H1 (cell line): ENCODE measurements at regions not wholly inside any gene's neighbourhood (a gene's known extent, or its start where the extent isn't known, plus 50 kb on each side); places are given as distances from the start of the nearest gene placed in this dataset.
"Not testable (repeated sequence)": the region's sequence is repeated elsewhere in the genome, so short reads cannot be mapped to it uniquely, and the experiment has no call there.

Source experiments
- CTCF ChIA-PET: fragments of 300-600 bp; sonication (Branson Sonifier 250); formaldehyde crosslinking; loops from one replicate; lab custom pipeline; 2021; ENCODE audit not compliant: partially characterized antibody; lab: Charles Lee
- POLR2A ChIA-PET: fragments of 300-600 bp; sonication (Branson Sonifier 250); formaldehyde crosslinking; loops from one replicate; lab custom pipeline; 2021; ENCODE audit warnings: inconsistent platforms; ENCODE audit not compliant: partially characterized antibody; lab: Charles Lee
- DNase-seq, 2 experiments: peaks; one replicate each; pipeline versions ENCODE4 v3.0.0 to v3.0.0-alpha.2; 2010 to 2022; ENCODE audit warnings: low spot score in 2 of 2, low read depth in 1 of 2, mixed read lengths in 1 of 2
- FAIRE-seq: peaks from 2 replicates; lab custom pipeline; 2011; peaks lifted over from hg19 to GRCh38; lab: Jason Lieb, UNC
- H2AFZ ChIP-seq: 2 replicates; pipeline ENCODE4 v1.8.1; 2012; ENCODE audit warnings: low read length, inconsistent platforms
- H2AK5ac ChIP-seq: 2 replicates; pipeline ENCODE4 v1.6.1; 2013; ENCODE audit warnings: low read depth, low read length
- H2BK120ac ChIP-seq: replicated peaks from 2 replicates; pipeline ENCODE3; 2013; ENCODE audit warnings: low read depth, low read length, inconsistent platforms
- H2BK12ac ChIP-seq: 2 replicates; pipeline ENCODE4 v1.6.1; 2013; ENCODE audit warnings: low read depth, low read length
- H2BK15ac ChIP-seq: 2 replicates; pipeline ENCODE4 v1.6.1; 2013; ENCODE audit warnings: low read length
- H2BK20ac ChIP-seq: 2 replicates; pipeline ENCODE4 v1.6.1; 2013; ENCODE audit warnings: low read length
- H2BK5ac ChIP-seq: 2 replicates; pipeline ENCODE4 v1.6.1; 2013; ENCODE audit warnings: low read depth, low read length
- H3K14ac ChIP-seq: 2 replicates; pipeline ENCODE4 v1.6.1; 2013; ENCODE audit warnings: inconsistent platforms; ENCODE audit not compliant: insufficient read length
- H3K18ac ChIP-seq: 2 replicates; pipeline ENCODE4 v1.6.1; 2013; ENCODE audit warnings: low read length; ENCODE audit errors: extremely low read depth
- H3K23ac ChIP-seq: 2 replicates; pipeline ENCODE4 v1.6.1; 2013; ENCODE audit warnings: inconsistent platforms; ENCODE audit not compliant: insufficient read length
- H3K23me2 ChIP-seq: 2 replicates; pipeline ENCODE4 v1.6.1; 2013; ENCODE audit warnings: low read depth, low read length
- H3K27ac ChIP-seq: 2 replicates; pipeline ENCODE4 v1.6.1; 2011; ENCODE audit warnings: low read depth, low read length, inconsistent platforms
- H3K27me3 ChIP-seq, 4 experiments: replicated peaks in 1 of 4; 1 replicate in 1 of 4; 2 replicates in 3 of 4; pipeline versions ENCODE4 v1.6.1 to v1.8.1; 2011 to 2013; ENCODE audit warnings: low read length in 3 of 4, mild to moderate bottlenecking in 3 of 4, inconsistent platforms in 2 of 4, mixed read lengths in 2 of 4, moderate library complexity in 1 of 4; ENCODE audit not compliant: control insufficient read depth in 3 of 4, insufficient read depth in 3 of 4; ENCODE audit errors: extremely low read depth in 1 of 4
- H3K36me3 ChIP-seq, 4 experiments: 2 replicates each; pipeline versions ENCODE4 v1.6.1 to v1.8.1; 2011 to 2013; ENCODE audit warnings: mild to moderate bottlenecking in 4 of 4, low read length in 3 of 4, moderate library complexity in 2 of 4, control low read depth in 1 of 4, inconsistent platforms in 1 of 4; ENCODE audit not compliant: insufficient read depth in 4 of 4, control insufficient read depth in 2 of 4
- H3K4ac ChIP-seq: replicated peaks from 2 replicates; pipeline ENCODE3; 2013; ENCODE audit warnings: low read length, low read depth, mixed read lengths, inconsistent platforms; ENCODE audit not compliant: insufficient read length
- H3K4me1 ChIP-seq, 4 experiments: replicated peaks in 1 of 4; 1 replicate in 1 of 4; 2 replicates in 3 of 4; pipeline versions ENCODE4 v1.6.1 to v1.8.1; 2011 to 2013; ENCODE audit warnings: low read length in 3 of 4, inconsistent platforms in 2 of 4, mixed read lengths in 1 of 4; ENCODE audit not compliant: insufficient read depth in 4 of 4, control insufficient read depth in 3 of 4
- H3K4me2 ChIP-seq, 2 experiments: 2 replicates each; pipeline versions ENCODE4 v1.6.1 to v1.8.1; 2011 to 2013; ENCODE audit warnings: low read depth in 2 of 2, low read length in 2 of 2, control low read depth in 1 of 2, inconsistent platforms in 1 of 2, mild to moderate bottlenecking in 1 of 2; ENCODE audit not compliant: insufficient read depth in 1 of 2
- H3K4me3 ChIP-seq, 4 experiments: fragments of 200-600, 300-600 bp in 1 of 4; sonication (generic), shearing (Covaris generic), sonication (Bioruptor Twin) in 1 of 4; 2 replicates each; pipeline versions ENCODE4 v1.5.1 to v1.8.1; 2011 to 2016; ENCODE audit warnings: low read length in 4 of 4, low read depth in 3 of 4, control low read depth in 2 of 4, inconsistent platforms in 2 of 4, mild to moderate bottlenecking in 2 of 4, mixed read lengths in 1 of 4, moderate library complexity in 1 of 4; ENCODE audit not compliant: insufficient read depth in 2 of 4; ENCODE audit errors: extremely low read depth in 1 of 4
- H3K56ac ChIP-seq: replicated peaks from 2 replicates; pipeline ENCODE3; 2013; ENCODE audit warnings: low read depth, mild to moderate bottlenecking, mixed read lengths, low read length, inconsistent platforms; ENCODE audit not compliant: insufficient read length
- H3K79me1 ChIP-seq: 2 replicates; pipeline ENCODE4 v1.6.1; 2013; ENCODE audit warnings: low read depth, low read length, control low read depth
- H3K79me2 ChIP-seq, 2 experiments: 2 replicates each; pipeline versions ENCODE4 v1.6.1 to v1.8.1; 2012 to 2013; ENCODE audit warnings: low read length in 2 of 2, mild to moderate bottlenecking in 2 of 2, inconsistent platforms in 1 of 2; ENCODE audit not compliant: insufficient read depth in 2 of 2, control insufficient read depth in 1 of 2
- H3K9ac ChIP-seq, 4 experiments: replicated peaks in 1 of 4; 1 replicate in 1 of 4; 2 replicates in 3 of 4; pipeline versions ENCODE4 v1.6.1 to v1.8.1; 2011 to 2013; ENCODE audit warnings: low read depth in 3 of 4, low read length in 3 of 4, control low read depth in 2 of 4, mild to moderate bottlenecking in 2 of 4, moderate library complexity in 2 of 4, inconsistent platforms in 1 of 4; ENCODE audit errors: extremely low read depth in 1 of 4
- H3K9me3 ChIP-seq, 2 experiments: 2 replicates each; pipeline versions ENCODE4 v1.6.1 to v1.8.1; 2012 to 2013; ENCODE audit warnings: mild to moderate bottlenecking in 2 of 2, moderate library complexity in 2 of 2, control low read depth in 1 of 2, inconsistent platforms in 1 of 2, low read depth in 1 of 2, low read length in 1 of 2, mixed read lengths in 1 of 2; ENCODE audit not compliant: insufficient read depth in 2 of 2
- H4K20me1 ChIP-seq, 2 experiments: replicated peaks in 1 of 2; 2 replicates each; pipeline versions ENCODE3 to v1.8.1; 2011 to 2013; ENCODE audit warnings: inconsistent platforms in 2 of 2, low read length in 2 of 2, mild to moderate bottlenecking in 1 of 2; ENCODE audit not compliant: insufficient read depth in 2 of 2, control insufficient read depth in 1 of 2
- H4K5ac ChIP-seq: 2 replicates; pipeline ENCODE4 v1.6.1; 2013; ENCODE audit warnings: low read length, low read depth, mixed read lengths, inconsistent platforms; ENCODE audit not compliant: insufficient read length
- H4K8ac ChIP-seq: 2 replicates; pipeline ENCODE4 v1.8.0; 2013; ENCODE audit warnings: mild to moderate bottlenecking, moderate library complexity, low read length, inconsistent platforms; ENCODE audit not compliant: insufficient read depth; ENCODE audit errors: extremely low read depth
- H4K91ac ChIP-seq: replicated peaks from 2 replicates; pipeline ENCODE3; 2013; ENCODE audit warnings: low read length, mixed read lengths, inconsistent platforms; ENCODE audit not compliant: insufficient read length
- KDM5A ChIP-seq: fragments of 200-600 bp; IDR thresholded peaks from 2 replicates; pipeline ENCODE4 v1.7.1; 2012; ENCODE audit warnings: mild to moderate bottlenecking, low read length, inconsistent platforms, mixed read lengths
- SRF ChIP-seq: IDR thresholded peaks from 2 replicates; pipeline ENCODE4 v1.6.1; 2011; ENCODE audit warnings: mild to moderate bottlenecking, low read depth, low read length, moderate library complexity
- TCF12 ChIP-seq: IDR thresholded peaks from 2 replicates; pipeline ENCODE4 v1.6.1; 2011; ENCODE audit warnings: low read depth, mild to moderate bottlenecking, low read length
- WGBS, 2 experiments: shearing (Covaris generic) in 1 of 2; methylation state at CpG; one replicate each; pipeline versions ENCODE4 v1.1.6 to v1.1.7; 2013 to 2015; ENCODE audit warnings: low lambda C conversion rate in 2 of 2, mixed read lengths in 2 of 2, inconsistent platforms in 1 of 2, low coverage in 1 of 2, missing lambda C conversion rate in 1 of 2; ENCODE audit not compliant: insufficient replicate concordance in 2 of 2, insufficient coverage in 1 of 2, insufficient read length in 1 of 2; ENCODE audit errors: extremely low coverage in 1 of 2, missing lambda C conversion rate in 1 of 2; 5-methylcytosine and 5-hydroxymethylcytosine counted together

GRCh38 chr11:16584569-16584968 is 153.9 kb upstream of the C11orf58 start:
- Histone ChIP-seq H3K23ac (no peak overlapping the region), H3K27me3 (no peaks in the 10 kb centered on the region), H2AFZ (no peak overlapping the region), H2BK12ac (no peak overlapping the region), H4K20me1 (no peaks in the 10 kb centered on the region), H4K5ac (no peak overlapping the region), H3K18ac (no peak overlapping the region), H3K9ac (no peak overlapping the region), H3K79me2 (no peaks in the 10 kb centered on the region), H3K4me1 (no peaks in the 10 kb centered on the region), H3K14ac (no peak overlapping the region), H2BK120ac (no peak overlapping the region), H3K36me3 (no peaks in the 10 kb centered on the region), H3K4ac (no peak overlapping the region), H3K79me1 (no peaks in the 10 kb centered on the region), H2BK15ac (no peak overlapping the region), H2BK20ac (no peak overlapping the region), H3K9me3 (no peaks in the 10 kb centered on the region), H4K91ac (no peak overlapping the region), H3K4me3 (no peak overlapping the region), H3K27ac (no peak overlapping the region), H3K4me2 (no peak overlapping the region), H2BK5ac (no peak overlapping the region), H3K56ac (no peak overlapping the region), H2AK5ac (no peak overlapping the region), H3K23me2 (no peaks in the 10 kb centered on the region), H4K8ac (no peak overlapping the region)
- CTCF ChIA-PET: interaction anchor here (1.5 kb wide), 1 partner anchor 18 kb away, joined by 4 read pairs; no protein-coding TSS in a partner anchor
- 88% methylated on average over 2 of the region's 2 CpGs; no CpG with 5 or more reads in 1 of the 2 experiments for WGBS, 2 experiments
- no peak for TF ChIP-seq SRF
- TF ChIP-seq TCF12: no peak
- TF ChIP-seq KDM5A: no peak
- FAIRE-seq (no peak), DNase-seq (no peak)
- POLR2A ChIA-PET: no interaction called here

- H3K23ac ChIP-seq, H2AFZ ChIP-seq, H2BK5ac ChIP-seq, H3K18ac ChIP-seq, CTCF ChIA-PET, H3K27ac ChIP-seq, DNase-seq, H2BK20ac ChIP-seq, H3K23me2 ChIP-seq, H4K5ac ChIP-seq, H3K4me2 ChIP-seq, FAIRE-seq, H3K9ac ChIP-seq, H4K20me1 ChIP-seq, H3K27me3 ChIP-seq, H2AK5ac ChIP-seq, H3K4ac ChIP-seq, H3K4me3 ChIP-seq, H4K91ac ChIP-seq, H4K8ac ChIP-seq, H3K9me3 ChIP-seq, H3K79me1 ChIP-seq, H3K56ac ChIP-seq, POLR2A ChIA-PET, H2BK15ac ChIP-seq, H3K14ac ChIP-seq, H3K4me1 ChIP-seq, H3K36me3 ChIP-seq, H3K79me2 ChIP-seq, H2BK12ac ChIP-seq, H2BK120ac ChIP-seq: not testable (repeated sequence)
- 86% methylated on average over 1 of the region's 1 CpG; no CpG with 5 or more reads in 1 of the 2 experiments for WGBS, 2 experiments
These were observed 157.4 kb upstream of the C11orf58 start for GRCh38 chr11:16581078-16581477.
